Tibial artery (tissue), 4 donors: ENCODE measurements at regions not wholly inside any gene's neighbourhood (a gene's known extent, or its start where the extent isn't known, plus 50 kb on each side); places are given as distances from the start of the nearest gene placed in this dataset.
"Not testable (repeated sequence)": the region's sequence is repeated elsewhere in the genome, so short reads cannot be mapped to it uniquely, and the experiment has no call there.

Source experiments
- DNase-seq, 2 donors: peaks; one replicate each; pipeline ENCODE4 v3.0.0-alpha.2; 2019
- H3K27ac ChIP-seq, 2 donors: fragments of 200-600 bp; sonication (generic) in 1 of 2; 1 replicate in 1 of 2; 2 replicates in 1 of 2; pipeline ENCODE4 v1.5.1; 2018 to 2019; ENCODE audit warnings: mild to moderate bottlenecking in 1 of 2
- H3K27me3 ChIP-seq, 2 donors: fragments of 200-600 bp; sonication (generic) in 1 of 2; one replicate each; pipeline versions ENCODE4 v1.5.1 to v1.6.0; 2016 to 2019
- H3K36me3 ChIP-seq, 3 donors: fragments of 200-600 bp; sonication (generic) in 2 of 3; one replicate each; pipeline ENCODE4 v1.5.1; 2016 to 2019; ENCODE audit warnings: mild to moderate bottlenecking in 2 of 3
- H3K4me1 ChIP-seq, 4 donors: fragments of 200-600 bp; sonication (generic) in 2 of 4; 1 replicate in 3 of 4; 2 replicates in 1 of 4; pipeline ENCODE4 v1.5.1; 2016 to 2019
- H3K4me3 ChIP-seq, 2 donors: fragments of 200-600 bp; sonication (generic) in 1 of 2; 1 replicate in 1 of 2; 2 replicates in 1 of 2; pipeline ENCODE4 v1.5.1; 2018 to 2019; ENCODE audit warnings: mild to moderate bottlenecking in 2 of 2
- H3K9me3 ChIP-seq, 3 donors: fragments of 200-600 bp; sonication (generic) in 1 of 3; one replicate each; pipeline ENCODE4 v1.5.1; 2016 to 2019
- intact Hi-C: fragments of 100-400 bp; cut with DNase I; formaldehyde crosslinking; loops from one replicate; pipeline ENCODE4 v1.15.0; 2023; ENCODE audit warnings: low total_unique reads
- TF ChIP-seq, protein P1 (sequence below), 2 experiments: fragments of 200-600 bp in 1 of 2; fragments of 450-650 bp in 1 of 2; IDR thresholded peaks; one replicate each; pipeline ENCODE4 v1.5.1; 2017 to 2019; ENCODE audit warnings: antibody characterized with exemption in 2 of 2, mild to moderate bottlenecking in 1 of 2, moderate library complexity in 1 of 2

- H3K27ac ChIP-seq: no peak overlapping the region
- no peaks in the 10 kb centered on the region for H3K9me3 ChIP-seq
- TF ChIP-seq, protein P1, sequence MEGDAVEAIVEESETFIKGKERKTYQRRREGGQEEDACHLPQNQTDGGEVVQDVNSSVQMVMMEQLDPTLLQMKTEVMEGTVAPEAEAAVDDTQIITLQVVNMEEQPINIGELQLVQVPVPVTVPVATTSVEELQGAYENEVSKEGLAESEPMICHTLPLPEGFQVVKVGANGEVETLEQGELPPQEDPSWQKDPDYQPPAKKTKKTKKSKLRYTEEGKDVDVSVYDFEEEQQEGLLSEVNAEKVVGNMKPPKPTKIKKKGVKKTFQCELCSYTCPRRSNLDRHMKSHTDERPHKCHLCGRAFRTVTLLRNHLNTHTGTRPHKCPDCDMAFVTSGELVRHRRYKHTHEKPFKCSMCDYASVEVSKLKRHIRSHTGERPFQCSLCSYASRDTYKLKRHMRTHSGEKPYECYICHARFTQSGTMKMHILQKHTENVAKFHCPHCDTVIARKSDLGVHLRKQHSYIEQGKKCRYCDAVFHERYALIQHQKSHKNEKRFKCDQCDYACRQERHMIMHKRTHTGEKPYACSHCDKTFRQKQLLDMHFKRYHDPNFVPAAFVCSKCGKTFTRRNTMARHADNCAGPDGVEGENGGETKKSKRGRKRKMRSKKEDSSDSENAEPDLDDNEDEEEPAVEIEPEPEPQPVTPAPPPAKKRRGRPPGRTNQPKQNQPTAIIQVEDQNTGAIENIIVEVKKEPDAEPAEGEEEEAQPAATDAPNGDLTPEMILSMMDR (IDR thresholded peaks at IDR 0.05): no peak
- H3K4me3 ChIP-seq: no peak overlapping the region
- intact Hi-C loops: no loop called here
- H3K4me1 ChIP-seq: no peaks in the 10 kb centered on the region
- DNase-seq: no peak
- no peaks in the 10 kb centered on the region for H3K27me3 ChIP-seq
- H3K36me3 ChIP-seq: no peaks in the 10 kb centered on the region
Measured at GRCh38 chr6:142648036-142648451, 296.9 kb downstream of the HIVEP2 start.

- H3K4me1 ChIP-seq: no peaks in the 10 kb centered on the region
- no peaks in the 10 kb centered on the region for H3K9me3 ChIP-seq
- intact Hi-C loops: no loop called here
- H3K4me3 ChIP-seq: no peak overlapping the region
- H3K27me3 ChIP-seq: no peaks in the 10 kb centered on the region
- TF ChIP-seq, protein P1 (IDR thresholded peaks at IDR 0.05): no peak
- DNase-seq: no peak
- no peak overlapping the region for H3K27ac ChIP-seq
- no peaks in the 10 kb centered on the region for H3K36me3 ChIP-seq
Measured at GRCh38 chr6:142648526-142648925, 296.4 kb downstream of the HIVEP2 start.

GRCh38 chr6:142649438-142650234 lies 295.3 kb downstream of the HIVEP2 start:
- DNase-seq, H3K4me1 ChIP-seq, H3K36me3 ChIP-seq, H3K4me3 ChIP-seq, H3K9me3 ChIP-seq, H3K27ac ChIP-seq, H3K27me3 ChIP-seq, intact Hi-C loops: not testable (repeated sequence)

DNA sequence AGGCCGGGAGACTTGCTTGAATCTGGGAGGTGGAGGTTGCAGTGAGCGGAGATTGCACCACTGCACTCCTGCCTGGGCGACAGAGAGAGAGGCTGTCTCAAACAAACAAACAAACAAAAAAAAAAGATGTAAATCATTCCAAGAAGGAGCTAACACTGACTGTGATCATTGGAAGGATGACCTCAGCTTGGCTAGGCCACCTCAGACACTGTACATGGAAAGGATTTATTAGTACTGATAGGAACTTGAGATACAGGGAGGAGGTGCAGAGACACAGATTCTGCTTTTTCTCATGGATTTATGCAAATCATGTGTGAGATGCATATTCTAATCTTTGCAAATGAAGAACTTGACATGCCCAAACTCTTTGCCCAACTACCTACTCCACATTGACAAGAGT lies 293.6 kb downstream of the HIVEP2 start:
- no peaks in the 10 kb centered on the region for H3K4me1 ChIP-seq
- H3K27me3 ChIP-seq: no peaks in the 10 kb centered on the region
- H3K27ac ChIP-seq: no peak overlapping the region
- H3K9me3 ChIP-seq: no peaks in the 10 kb centered on the region
- DNase-seq: no peak
- intact Hi-C loops: no loop called here
- TF ChIP-seq, protein P1 (IDR thresholded peaks at IDR 0.05): no peak
- no peaks in the 10 kb centered on the region for H3K36me3 ChIP-seq
- no peak overlapping the region for H3K4me3 ChIP-seq

DNA sequence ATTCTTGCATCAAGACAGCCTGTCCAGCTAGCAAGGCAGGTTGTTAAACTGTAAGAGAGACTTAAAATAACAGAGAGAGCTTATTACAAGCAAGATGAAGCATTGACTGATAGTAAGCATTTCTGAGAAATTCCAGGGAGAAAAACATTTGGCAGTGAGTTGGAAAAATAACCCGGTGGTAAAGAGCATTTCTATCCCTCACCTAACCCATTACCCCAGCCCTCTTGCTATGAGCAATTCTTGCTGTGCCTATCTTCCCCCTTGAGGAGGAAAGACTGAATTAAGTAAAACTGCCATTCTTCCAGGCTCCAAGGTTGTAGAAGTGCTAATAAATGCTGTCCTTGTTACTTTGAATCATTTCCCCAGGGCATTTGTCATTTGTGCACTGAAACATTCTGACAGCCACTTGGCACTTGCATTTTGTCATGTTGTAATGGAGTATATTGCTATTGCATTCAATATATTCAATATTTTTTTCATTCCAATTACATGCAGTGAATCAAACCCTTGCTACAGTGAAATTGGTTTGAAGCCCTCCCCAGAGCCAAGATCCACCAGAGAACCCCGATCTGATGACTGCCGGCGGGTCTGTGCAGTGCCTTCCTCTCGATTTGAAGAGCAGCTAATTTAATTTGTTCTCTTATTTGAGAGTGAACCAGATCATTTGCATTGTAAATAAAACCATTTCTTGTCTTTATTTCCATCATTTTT lies 291.1 kb downstream of the HIVEP2 start:
- intact Hi-C loops: no loop called here
- TF ChIP-seq, protein P1 (IDR thresholded peaks at IDR 0.05): no peak
- no peaks in the 10 kb centered on the region for H3K9me3 ChIP-seq
- H3K4me1 ChIP-seq: no peaks in the 10 kb centered on the region
- no peaks in the 10 kb centered on the region for H3K27me3 ChIP-seq
- no peak overlapping the region for H3K4me3 ChIP-seq
- H3K27ac ChIP-seq: no peak overlapping the region
- no peak for DNase-seq
- no peaks in the 10 kb centered on the region for H3K36me3 ChIP-seq

DNA sequence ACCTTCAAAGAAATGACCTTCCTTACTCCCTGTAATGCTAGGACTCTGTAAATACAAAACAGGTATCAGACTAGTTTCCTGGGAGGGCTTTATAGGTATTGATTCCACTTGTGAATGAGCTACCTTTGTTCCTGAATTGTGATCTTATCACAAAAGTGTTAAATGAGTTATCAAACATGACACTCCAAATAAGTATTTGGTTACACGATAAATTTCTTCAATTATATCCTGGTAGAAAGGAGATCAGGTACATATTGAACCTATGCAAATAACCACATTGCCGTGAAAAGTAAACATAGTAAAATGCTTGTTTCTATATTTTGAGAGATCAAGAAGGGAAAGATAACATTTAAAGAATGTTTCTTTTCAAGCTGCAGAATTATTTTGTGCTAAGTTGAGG lies 285.3 kb downstream of the HIVEP2 start:
- TF ChIP-seq, protein P1 (IDR thresholded peaks at IDR 0.05): no peak
- H3K27me3 ChIP-seq: no peaks in the 10 kb centered on the region
- no peaks in the 10 kb centered on the region for H3K4me1 ChIP-seq
- H3K4me3 ChIP-seq: no peak overlapping the region
- DNase-seq: no peak
- peaks cover 0 to 8% (median 0%) of the 10 kb centered on the region in 3 donors for H3K9me3 ChIP-seq
- H3K36me3 ChIP-seq: no peaks in the 10 kb centered on the region
- H3K27ac ChIP-seq: no peak overlapping the region
- intact Hi-C loops: no loop called here
